HCT116 (cell line): ENCODE measurements at regions not wholly inside any gene's neighbourhood (a gene's known extent, or its start where the extent isn't known, plus 50 kb on each side); places are given as distances from the start of the nearest gene placed in this dataset.

Experiments
- ATAC-seq: fragments of 200-7000 bp; cut with Tn5 transposase; 2 replicates; pipeline ENCODE4 v1.9.1; 2020; ENCODE audit warnings: mild to moderate bottlenecking, moderate library complexity
- BruUV-seq: library from RNA; stranded (reverse); fragments of 400-500 nt; replicated peaks from 2 replicates; lab custom pipeline; 2021; lab: Mats Ljungman, UMichigan
- CTCF ChIA-PET: fragments of 300-600 bp; sonication (Branson Sonifier 250); formaldehyde crosslinking; loops from one replicate; lab custom pipeline; 2021; ENCODE audit warnings: antibody characterized with exemption; lab: Charles Lee
- POLR2A ChIA-PET: fragments of 300-600, 350-600 bp; sonication (Branson Sonifier 250); formaldehyde crosslinking; loops from one replicate; lab custom pipeline; 2021; ENCODE audit warnings: antibody characterized with exemption; lab: Charles Lee
- RAD21 ChIA-PET, 2 experiments: fragments of 300-600 bp; sonication (Branson Sonifier 250); formaldehyde crosslinking; loops; one replicate each; lab custom pipeline; 2023; ENCODE audit warnings: low total read pairs in 2 of 2; ENCODE audit not compliant: uncharacterized antibody in 2 of 2, unreplicated experiment in 2 of 2, low non-redundant PET in 1 of 2; lab: Charles Lee
- DNase-seq: peaks from one replicate; pipeline ENCODE4 v3.0.0-alpha.2; 2010; ENCODE audit warnings: low read depth, low spot score
- H2AFZ ChIP-seq: fragments of 200-600 bp; shearing (Covaris generic), sonication (generic); 2 replicates; pipeline ENCODE4 v1.6.1; 2017; ENCODE audit warnings: low read depth, mixed run types, mixed read lengths, antibody characterized with exemption, low read length; ENCODE audit not compliant: poor library complexity, severe bottlenecking
- H3K27ac ChIP-seq: 2 replicates; pipeline ENCODE4 v1.5.1; 2012; ENCODE audit warnings: low read depth, low read length
- H3K27me3 ChIP-seq: fragments of 200-600 bp; sonication (generic); 2 replicates; pipeline ENCODE4 v1.6.1; 2016; ENCODE audit warnings: mixed run types, low read length, mixed read lengths; ENCODE audit not compliant: insufficient read depth
- H3K36me3 ChIP-seq, 2 experiments: fragments of 200-500 bp in 1 of 2; fragments of 200-600 bp in 1 of 2; sonication (Bioruptor generic) in 1 of 2; sonication (generic) in 1 of 2; 2 replicates each; pipeline versions ENCODE4 v1.5.1 to v1.6.1; 2014 to 2016; ENCODE audit warnings: low read length in 2 of 2, inconsistent platforms in 1 of 2, mixed read lengths in 1 of 2, mixed run types in 1 of 2; ENCODE audit not compliant: insufficient read depth in 2 of 2, control insufficient read depth in 1 of 2
- H3K4me1 ChIP-seq, 2 experiments: fragments of 200-600 bp in 1 of 2; sonication (generic) in 1 of 2; 2 replicates each; pipeline versions ENCODE4 v1.5.1 to v1.6.1; 2012 to 2017; ENCODE audit warnings: low read length in 2 of 2, inconsistent platforms in 1 of 2, mild to moderate bottlenecking in 1 of 2, mixed read lengths in 1 of 2, mixed run types in 1 of 2, moderate library complexity in 1 of 2; ENCODE audit not compliant: insufficient read depth in 2 of 2, control insufficient read depth in 1 of 2
- H3K4me2 ChIP-seq: fragments of 200-600 bp; sonication (generic); 2 replicates; pipeline ENCODE4 v1.6.1; 2017; ENCODE audit warnings: mixed run types, low read length, mixed read lengths
- H3K4me3 ChIP-seq, 2 experiments: fragments of 200-600 bp in 1 of 2; sonication (generic) in 1 of 2; replicated peaks in 1 of 2; 2 replicates each; pipeline ENCODE4 v1.5.1; 2011 to 2016; ENCODE audit warnings: low read length in 2 of 2, control low read depth in 1 of 2, low read depth in 1 of 2, mild to moderate bottlenecking in 1 of 2, mixed read lengths in 1 of 2, mixed run types in 1 of 2
- H3K79me2 ChIP-seq: fragments of 200-600 bp; sonication (generic); 2 replicates; pipeline ENCODE4 v1.6.1; 2017; ENCODE audit warnings: mild to moderate bottlenecking, mixed run types, low read length, moderate library complexity, mixed read lengths; ENCODE audit not compliant: insufficient read depth
- H3K9ac ChIP-seq: fragments of 200-600 bp; sonication (generic); 2 replicates; pipeline ENCODE4 v1.6.1; 2016; ENCODE audit warnings: low read length, mixed read lengths
- H3K9me2 ChIP-seq: fragments of 200-600 bp; sonication (generic), shearing (Covaris generic); 2 replicates; pipeline ENCODE4 v1.6.1; 2017; ENCODE audit warnings: mixed run types, mild to moderate bottlenecking, moderate library complexity; ENCODE audit not compliant: insufficient read depth
- H3K9me3 ChIP-seq, 2 experiments: fragments of 200-500 bp in 1 of 2; fragments of 200-600 bp in 1 of 2; sonication (Bioruptor generic) in 1 of 2; sonication (generic) in 1 of 2; 2 replicates each; pipeline ENCODE4 v1.6.1; 2014 to 2017; ENCODE audit warnings: low read length in 2 of 2, mixed read lengths in 2 of 2, inconsistent platforms in 1 of 2, low read depth in 1 of 2, mild to moderate bottlenecking in 1 of 2, mixed run types in 1 of 2, moderate library complexity in 1 of 2; ENCODE audit not compliant: control insufficient read depth in 1 of 2, insufficient read depth in 1 of 2
- H4K20me1 ChIP-seq: fragments of 200-600 bp; sonication (generic), shearing (Covaris generic); 2 replicates; pipeline ENCODE4 v1.6.1; 2017; ENCODE audit warnings: mixed run types, mild to moderate bottlenecking, moderate library complexity; ENCODE audit not compliant: insufficient read depth
- EZH2phosphoT487 ChIP-seq: fragments of 200-600 bp; IDR thresholded peaks from 2 replicates; pipeline ENCODE4 v1.6.1; 2018; ENCODE audit warnings: antibody characterized with exemption, borderline replicate concordance
- FOSL1 ChIP-seq: IDR thresholded peaks from 2 replicates; pipeline ENCODE4 v1.6.1; 2012; ENCODE audit warnings: low read depth
- POLR2AphosphoS5 ChIP-seq: IDR thresholded peaks from 2 replicates; pipeline ENCODE4 v1.6.1; 2011; ENCODE audit warnings: mild to moderate bottlenecking, low read depth, low read length, moderate library complexity
- REST ChIP-seq: IDR thresholded peaks from 2 replicates; pipeline ENCODE4 v1.6.1; 2012; ENCODE audit warnings: low read depth
- SRF ChIP-seq: IDR thresholded peaks from 2 replicates; pipeline ENCODE4 v1.6.1; 2012; ENCODE audit warnings: low read depth
- intact Hi-C: fragments of 100-400 bp; cut with micrococcal nuclease; formaldehyde crosslinking; loops from 2 replicates; pipeline ENCODE4 v1.10.0; 2022

DNA sequence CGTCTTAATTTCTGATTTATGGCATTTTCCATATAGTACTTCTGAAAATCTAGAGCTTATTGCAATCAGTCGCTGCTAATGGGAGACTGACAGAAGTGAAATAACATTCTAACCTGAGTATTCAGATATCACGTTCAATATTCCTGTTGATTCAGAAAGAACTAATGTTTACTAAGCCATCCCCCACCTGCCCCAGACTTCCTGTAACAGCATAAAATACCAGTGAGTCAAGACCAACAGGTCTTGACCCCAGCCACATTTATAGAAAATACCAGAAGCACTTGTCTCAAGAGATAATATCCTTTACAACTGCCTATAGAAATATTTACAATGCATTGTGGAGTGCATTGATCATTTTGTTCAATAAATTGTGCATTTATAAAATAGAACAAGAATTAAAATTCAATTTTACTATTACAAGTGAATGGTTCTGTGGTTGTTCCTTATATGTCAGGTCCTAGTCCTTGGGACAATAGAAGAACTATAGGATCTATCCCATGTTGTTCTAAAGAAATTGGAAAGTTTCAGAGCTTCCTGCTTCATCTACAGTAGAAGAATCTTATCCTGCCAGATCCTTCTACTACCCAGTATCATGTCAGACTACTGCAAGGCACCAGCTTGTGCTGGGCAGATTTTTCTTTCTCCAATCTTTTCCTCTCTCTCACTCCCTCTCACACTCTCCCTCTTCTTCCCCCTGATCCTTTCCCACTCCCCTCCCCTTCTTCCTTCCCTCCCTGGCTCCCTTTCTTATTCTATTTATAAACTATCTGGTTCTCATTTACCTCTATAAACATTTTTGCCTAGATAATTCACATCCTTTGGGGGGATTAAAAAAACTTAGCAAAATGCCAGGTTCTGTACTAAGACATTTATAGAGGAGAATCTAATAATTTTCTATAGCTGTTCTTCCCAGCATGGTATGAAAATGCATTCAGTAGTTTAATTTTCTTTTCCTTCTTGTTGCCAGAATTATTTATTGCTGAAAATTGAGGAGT, 629.9 kb downstream of the DIAPH3 start:
- POLR2A ChIA-PET, result no interaction called here
- TF ChIP-seq SRF (no peak), REST (no peak), FOSL1 (no peak), EZH2phosphoT487 (no peak), POLR2AphosphoS5 (no peak)
- Histone ChIP-seq H3K9me2 (no peaks in the 10 kb centered on the region), H2AFZ (no peak overlapping the region), H4K20me1 (no peaks in the 10 kb centered on the region), H3K27ac (no peak overlapping the region), H3K4me3 (no peak overlapping the region), H3K27me3 (no peaks in the 10 kb centered on the region), H3K4me2 (no peak overlapping the region), H3K4me1 (peaks cover 9 to 11% of the 10 kb centered on the region in 2 experiments; a peak in 3 of 4 replicates), H3K36me3 (no peaks in the 10 kb centered on the region), H3K9ac (no peak overlapping the region), H3K79me2 (no peaks in the 10 kb centered on the region), H3K9me3 (no peaks in the 10 kb centered on the region)
- CTCF ChIA-PET, result no interaction called here
- no peak for DNase-seq
- RAD21 ChIA-PET, result no interaction called here
- BruUV-seq, result no TSS peak
- intact Hi-C loops, result no loop called here
- no peak for ATAC-seq
